Brain microvascular endothelial cell (primary cell): ENCODE measurements at regions not wholly inside any gene's neighbourhood (a gene's known extent, or its start where the extent isn't known, plus 50 kb on each side); places are given as distances from the start of the nearest gene placed in this dataset.

ENCODE experiments used
- DNase-seq: peaks from one replicate; pipeline ENCODE4 v3.0.0-alpha.2; 2020
- H3K27ac ChIP-seq: fragments of 250-450 bp; sonication (Bioruptor Pico); 2 replicates; pipeline ENCODE4 v1.5.1; 2020; ENCODE audit warnings: mild to moderate bottlenecking, moderate library complexity
- H3K27me3 ChIP-seq: fragments of 250-450 bp; sonication (Bioruptor Pico); replicated peaks from 2 replicates; pipeline ENCODE4 v1.5.1; 2020; ENCODE audit warnings: mild to moderate bottlenecking
- H3K36me3 ChIP-seq: fragments of 250-450 bp; sonication (Bioruptor Pico); replicated peaks from 2 replicates; pipeline ENCODE4 v1.5.1; 2020; ENCODE audit warnings: mild to moderate bottlenecking
- H3K4me3 ChIP-seq: 2 replicates; pipeline ENCODE4 v1.5.1; 2011; ENCODE audit warnings: low read depth, mild to moderate bottlenecking, control low read depth, low read length, moderate library complexity
- in situ Hi-C: cut with HindIII; loops from 2 replicates; pipeline ENCODE4 v1.10.0; 2017; ENCODE audit warnings: low sequenced_read_pairs, low pct_ligation_motif_present
- TF ChIP-seq, protein P1 (sequence below): IDR thresholded peaks from 2 replicates; pipeline ENCODE4 v1.5.1; 2011; ENCODE audit warnings: low read depth, mild to moderate bottlenecking, moderate library complexity, low read length, control low read depth, inconsistent platforms; ENCODE audit errors: missing control alignments

GRCh38 chr18:25827228-25827627, 263.2 kb downstream of the SS18 start:
- no peaks in the 10 kb centered on the region for H3K36me3 ChIP-seq
- in situ Hi-C loops, result no loop called here
- H3K4me3 ChIP-seq, result no peak overlapping the region
- H3K27ac ChIP-seq, result no peak overlapping the region
- H3K27me3 ChIP-seq, result no peaks in the 10 kb centered on the region
- TF ChIP-seq, protein P1, sequence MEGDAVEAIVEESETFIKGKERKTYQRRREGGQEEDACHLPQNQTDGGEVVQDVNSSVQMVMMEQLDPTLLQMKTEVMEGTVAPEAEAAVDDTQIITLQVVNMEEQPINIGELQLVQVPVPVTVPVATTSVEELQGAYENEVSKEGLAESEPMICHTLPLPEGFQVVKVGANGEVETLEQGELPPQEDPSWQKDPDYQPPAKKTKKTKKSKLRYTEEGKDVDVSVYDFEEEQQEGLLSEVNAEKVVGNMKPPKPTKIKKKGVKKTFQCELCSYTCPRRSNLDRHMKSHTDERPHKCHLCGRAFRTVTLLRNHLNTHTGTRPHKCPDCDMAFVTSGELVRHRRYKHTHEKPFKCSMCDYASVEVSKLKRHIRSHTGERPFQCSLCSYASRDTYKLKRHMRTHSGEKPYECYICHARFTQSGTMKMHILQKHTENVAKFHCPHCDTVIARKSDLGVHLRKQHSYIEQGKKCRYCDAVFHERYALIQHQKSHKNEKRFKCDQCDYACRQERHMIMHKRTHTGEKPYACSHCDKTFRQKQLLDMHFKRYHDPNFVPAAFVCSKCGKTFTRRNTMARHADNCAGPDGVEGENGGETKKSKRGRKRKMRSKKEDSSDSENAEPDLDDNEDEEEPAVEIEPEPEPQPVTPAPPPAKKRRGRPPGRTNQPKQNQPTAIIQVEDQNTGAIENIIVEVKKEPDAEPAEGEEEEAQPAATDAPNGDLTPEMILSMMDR, result no peak
- DNase-seq, result no peak

DNA sequence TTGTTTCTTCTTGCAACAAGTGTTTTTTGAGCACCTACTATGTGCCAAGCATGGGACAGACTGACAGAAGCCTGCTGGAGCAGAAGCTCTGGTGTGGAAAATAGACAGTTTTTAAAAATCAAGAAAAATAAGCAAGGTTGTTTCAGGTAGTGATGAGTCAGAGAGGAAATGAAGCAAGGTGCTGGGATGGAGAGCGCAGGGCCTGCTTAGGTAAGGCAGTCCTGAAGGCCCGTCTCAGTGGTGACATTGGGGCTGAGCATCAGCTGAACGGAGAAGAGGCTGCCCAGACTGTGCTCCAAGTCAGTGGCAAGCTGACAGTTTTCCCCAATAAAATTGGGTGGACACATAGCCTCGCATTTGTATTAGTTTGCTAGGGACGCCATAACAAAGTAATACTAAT, 263.6 kb downstream of the SS18 start:
- DNase-seq, result no peak
- TF ChIP-seq, protein P1, result no peak
- in situ Hi-C loops, result no loop called here
- H3K27ac ChIP-seq, result no peak overlapping the region
- no peaks in the 10 kb centered on the region for H3K27me3 ChIP-seq
- no peaks in the 10 kb centered on the region for H3K36me3 ChIP-seq
- H3K4me3 ChIP-seq, result no peak overlapping the region

GRCh38 chr18:25825979-25826776, 264.2 kb downstream of the SS18 start:
- in situ Hi-C loops, result no loop called here
- TF ChIP-seq, protein P1, result no peak
- DNase-seq, result no peak
- Histone ChIP-seq H3K4me3 (no peak overlapping the region), H3K27me3 (no peaks in the 10 kb centered on the region), H3K36me3 (no peaks in the 10 kb centered on the region), H3K27ac (no peak overlapping the region)

DNA sequence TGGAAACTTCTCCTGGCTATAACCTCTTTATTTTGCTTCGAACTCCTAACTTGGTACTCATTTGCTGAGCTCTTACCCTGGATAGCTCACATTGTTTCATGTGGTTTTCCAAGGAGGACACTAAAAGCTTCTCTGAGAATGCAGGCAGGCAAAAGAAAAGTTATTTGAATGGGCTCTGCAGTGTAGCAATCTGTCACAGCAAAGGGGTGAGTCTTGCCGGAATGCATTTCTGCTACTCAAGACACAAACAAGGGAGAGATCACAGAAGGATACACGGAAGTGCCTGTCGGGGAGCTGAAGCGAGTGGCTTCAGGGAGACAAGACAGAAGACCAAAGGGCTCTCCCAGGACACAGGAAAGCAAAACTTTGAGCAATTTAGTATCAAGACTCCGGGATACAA, 265.4 kb downstream of the SS18 start:
- TF ChIP-seq, protein P1, result no peak
- H3K36me3 ChIP-seq, result no peaks in the 10 kb centered on the region
- no peak overlapping the region for H3K27ac ChIP-seq
- in situ Hi-C loops, result no loop called here
- no peak overlapping the region for H3K4me3 ChIP-seq
- no peak for DNase-seq
- no peaks in the 10 kb centered on the region for H3K27me3 ChIP-seq

DNA sequence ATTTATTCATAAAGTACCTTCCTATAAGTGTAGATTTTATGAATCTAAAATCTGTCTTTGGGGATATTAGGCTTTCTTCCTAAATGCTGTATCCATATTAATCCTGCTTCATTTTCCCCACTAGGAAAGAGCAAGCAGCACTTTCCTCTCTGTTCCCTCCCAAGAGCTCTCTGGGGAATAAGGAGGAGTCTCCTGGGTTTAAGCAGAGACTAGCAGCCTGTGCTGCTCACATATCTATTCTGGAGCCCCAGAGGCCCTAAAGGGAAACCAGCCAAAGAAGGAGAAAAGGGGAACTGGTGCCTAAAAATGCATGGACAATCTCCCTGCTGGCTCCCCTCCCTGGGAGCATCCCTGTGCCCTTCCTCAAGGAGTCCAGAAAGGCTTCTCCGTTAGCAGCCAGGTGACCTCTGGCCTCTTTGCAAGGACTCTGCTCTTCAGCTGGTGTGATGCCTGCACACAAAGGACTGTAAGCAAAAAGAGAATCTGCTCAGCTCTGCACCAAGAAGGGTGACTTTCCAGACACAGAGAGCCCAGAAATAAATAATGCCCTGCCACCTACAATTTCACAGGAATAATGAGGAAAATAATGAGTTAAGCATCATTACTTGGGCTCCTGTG, 270.6 kb downstream of the SS18 start:
- in situ Hi-C loops, result no loop called here
- no peak overlapping the region for H3K4me3 ChIP-seq
- no peak for DNase-seq
- no peak overlapping the region for H3K27ac ChIP-seq
- H3K36me3 ChIP-seq, result no peaks in the 10 kb centered on the region
- no peaks in the 10 kb centered on the region for H3K27me3 ChIP-seq
- TF ChIP-seq, protein P1, result no peak
